ENCODE measurements at regions not wholly inside any gene's neighbourhood (a gene's known extent, or its start where the extent isn't known, plus 50 kb on each side); places are given as distances from the start of the nearest gene placed in this dataset.

DNA sequence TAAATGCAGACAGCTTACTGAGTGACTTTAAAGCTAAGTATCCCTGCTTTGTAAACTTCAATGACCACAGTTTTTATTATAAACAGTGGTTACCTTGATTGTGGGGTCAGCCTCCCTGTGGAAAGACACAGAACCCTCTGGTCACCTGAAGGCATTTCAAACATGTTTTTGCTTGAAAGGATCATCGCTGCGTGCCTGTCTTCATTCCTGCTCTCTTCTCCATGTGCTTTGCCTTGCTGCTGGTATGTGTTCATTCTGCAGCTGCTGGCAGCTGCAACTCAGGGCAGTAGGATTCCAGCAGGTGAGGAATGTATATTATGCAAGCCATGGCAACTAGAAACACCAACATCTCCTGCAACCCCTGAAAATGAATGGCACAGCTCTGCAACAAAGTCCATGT, 81.0 kb upstream of the VAV3 start:
- Mint-ChIP-seq H3K27ac (no peak overlapping the region), H3K4me1 (peaks cover 29% of the 10 kb centered on the region), H3K9me3 (no peaks in the 10 kb centered on the region), H3K27me3 (ENCODE audit: insufficient read depth, low read depth, poor library complexity) (peaks cover 2% of the 10 kb centered on the region), H3K4me3 (no peak overlapping the region), H3K36me3 (ENCODE audit: low read depth) (no peaks in the 10 kb centered on the region)
- H3K36me3 ChIP-seq (ENCODE audit: insufficient read depth) = no peaks in the 10 kb centered on the region
- no peak overlapping the region for H2AFZ ChIP-seq
- no peak overlapping the region for H3K27ac ChIP-seq (ENCODE audit: low read depth)
- H4K20me1 ChIP-seq (replicated peaks; ENCODE audit: insufficient read depth) = no peaks in the 10 kb centered on the region
- no peak overlapping the region for H3K4me3 ChIP-seq
- ATAC-seq (no peak), DNase-seq (ENCODE audit: low spot score) (no peak)
- no peaks in the 10 kb centered on the region for H3F3A ChIP-seq (replicated peaks; ENCODE audit: low read depth)
- no peak overlapping the region for H3K4me2 ChIP-seq
- H3K79me2 ChIP-seq (replicated peaks; ENCODE audit: insufficient read depth) = no peaks in the 10 kb centered on the region
- H3K4me1 ChIP-seq (ENCODE audit: insufficient read depth) = peaks cover 13% of the 10 kb centered on the region
- H3K9me2 ChIP-seq (ENCODE audit: insufficient read depth) = no peaks in the 10 kb centered on the region; the same call in 1 of the 2 replicates
- no peaks in the 10 kb centered on the region for H3K27me3 ChIP-seq (ENCODE audit: insufficient read depth)
- no peak for TF ChIP-seq ZNF114 (CRISPR knock-in tag; IDR thresholded peaks at IDR 0.05)
- TF ChIP-seq CREB1 (CRISPR knock-in tag; IDR thresholded peaks at IDR 0.05; ENCODE audit: low read depth) = no peak
- TF ChIP-seq, protein P1, sequence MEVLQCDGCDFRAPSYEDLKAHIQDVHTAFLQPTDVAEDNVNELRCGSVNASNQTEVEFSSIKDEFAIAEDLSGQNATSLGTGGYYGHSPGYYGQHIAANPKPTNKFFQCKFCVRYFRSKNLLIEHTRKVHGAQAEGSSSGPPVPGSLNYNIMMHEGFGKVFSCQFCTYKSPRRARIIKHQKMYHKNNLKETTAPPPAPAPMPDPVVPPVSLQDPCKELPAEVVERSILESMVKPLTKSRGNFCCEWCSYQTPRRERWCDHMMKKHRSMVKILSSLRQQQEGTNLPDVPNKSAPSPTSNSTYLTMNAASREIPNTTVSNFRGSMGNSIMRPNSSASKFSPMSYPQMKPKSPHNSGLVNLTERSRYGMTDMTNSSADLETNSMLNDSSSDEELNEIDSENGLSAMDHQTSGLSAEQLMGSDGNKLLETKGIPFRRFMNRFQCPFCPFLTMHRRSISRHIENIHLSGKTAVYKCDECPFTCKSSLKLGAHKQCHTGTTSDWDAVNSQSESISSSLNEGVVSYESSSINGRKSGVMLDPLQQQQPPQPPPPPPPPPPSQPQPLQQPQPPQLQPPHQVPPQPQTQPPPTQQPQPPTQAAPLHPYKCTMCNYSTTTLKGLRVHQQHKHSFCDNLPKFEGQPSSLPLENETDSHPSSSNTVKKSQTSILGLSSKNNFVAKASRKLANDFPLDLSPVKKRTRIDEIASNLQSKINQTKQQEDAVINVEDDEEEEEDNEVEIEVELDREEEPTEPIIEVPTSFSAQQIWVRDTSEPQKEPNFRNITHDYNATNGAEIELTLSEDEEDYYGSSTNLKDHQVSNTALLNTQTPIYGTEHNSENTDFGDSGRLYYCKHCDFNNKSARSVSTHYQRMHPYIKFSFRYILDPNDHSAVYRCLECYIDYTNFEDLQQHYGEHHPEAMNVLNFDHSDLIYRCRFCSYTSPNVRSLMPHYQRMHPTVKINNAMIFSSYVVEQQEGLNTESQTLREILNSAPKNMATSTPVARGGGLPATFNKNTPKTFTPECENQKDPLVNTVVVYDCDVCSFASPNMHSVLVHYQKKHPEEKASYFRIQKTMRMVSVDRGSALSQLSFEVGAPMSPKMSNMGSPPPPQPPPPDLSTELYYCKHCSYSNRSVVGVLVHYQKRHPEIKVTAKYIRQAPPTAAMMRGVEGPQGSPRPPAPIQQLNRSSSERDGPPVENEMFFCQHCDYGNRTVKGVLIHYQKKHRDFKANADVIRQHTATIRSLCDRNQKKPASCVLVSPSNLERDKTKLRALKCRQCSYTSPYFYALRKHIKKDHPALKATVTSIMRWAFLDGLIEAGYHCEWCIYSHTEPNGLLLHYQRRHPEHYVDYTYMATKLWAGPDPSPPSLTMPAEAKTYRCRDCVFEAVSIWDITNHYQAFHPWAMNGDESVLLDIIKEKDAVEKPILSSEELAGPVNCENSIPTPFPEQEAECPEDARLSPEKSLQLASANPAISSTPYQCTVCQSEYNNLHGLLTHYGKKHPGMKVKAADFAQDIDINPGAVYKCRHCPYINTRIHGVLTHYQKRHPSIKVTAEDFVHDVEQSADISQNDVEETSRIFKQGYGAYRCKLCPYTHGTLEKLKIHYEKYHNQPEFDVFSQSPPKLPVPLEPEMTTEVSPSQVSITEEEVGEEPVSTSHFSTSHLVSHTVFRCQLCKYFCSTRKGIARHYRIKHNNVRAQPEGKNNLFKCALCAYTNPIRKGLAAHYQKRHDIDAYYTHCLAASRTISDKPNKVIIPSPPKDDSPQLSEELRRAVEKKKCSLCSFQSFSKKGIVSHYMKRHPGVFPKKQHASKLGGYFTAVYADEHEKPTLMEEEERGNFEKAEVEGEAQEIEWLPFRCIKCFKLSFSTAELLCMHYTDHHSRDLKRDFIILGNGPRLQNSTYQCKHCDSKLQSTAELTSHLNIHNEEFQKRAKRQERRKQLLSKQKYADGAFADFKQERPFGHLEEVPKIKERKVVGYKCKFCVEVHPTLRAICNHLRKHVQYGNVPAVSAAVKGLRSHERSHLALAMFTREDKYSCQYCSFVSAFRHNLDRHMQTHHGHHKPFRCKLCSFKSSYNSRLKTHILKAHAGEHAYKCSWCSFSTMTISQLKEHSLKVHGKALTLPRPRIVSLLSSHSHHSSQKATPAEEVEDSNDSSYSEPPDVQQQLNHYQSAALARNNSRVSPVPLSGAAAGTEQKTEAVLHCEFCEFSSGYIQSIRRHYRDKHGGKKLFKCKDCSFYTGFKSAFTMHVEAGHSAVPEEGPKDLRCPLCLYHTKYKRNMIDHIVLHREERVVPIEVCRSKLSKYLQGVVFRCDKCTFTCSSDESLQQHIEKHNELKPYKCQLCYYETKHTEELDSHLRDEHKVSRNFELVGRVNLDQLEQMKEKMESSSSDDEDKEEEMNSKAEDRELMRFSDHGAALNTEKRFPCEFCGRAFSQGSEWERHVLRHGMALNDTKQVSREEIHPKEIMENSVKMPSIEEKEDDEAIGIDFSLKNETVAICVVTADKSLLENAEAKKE (CRISPR knock-in tag; IDR thresholded peaks at IDR 0.05) = no peak

DNA sequence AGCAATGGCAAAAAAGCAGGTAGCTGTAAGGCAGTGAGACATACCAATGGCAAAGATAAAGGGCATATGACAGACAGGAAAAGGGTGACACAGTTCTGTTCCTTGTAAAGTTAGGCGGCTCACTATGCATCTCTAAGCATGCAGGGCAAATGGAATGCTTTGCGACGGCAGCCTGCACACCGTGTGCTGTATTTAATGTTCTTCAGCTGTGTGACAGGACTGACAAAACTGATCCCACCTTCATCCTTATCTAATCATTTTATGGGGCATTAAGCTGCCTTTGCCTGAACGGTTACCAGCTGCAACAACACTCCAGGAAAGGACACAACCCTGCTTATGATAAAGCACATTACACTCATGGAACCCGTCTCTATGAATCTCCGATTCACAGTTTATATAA, 80.5 kb upstream of the VAV3 start:
- Mint-ChIP-seq H3K27me3 (ENCODE audit: insufficient read depth, low read depth, poor library complexity) (peaks cover 2% of the 10 kb centered on the region), H3K36me3 (ENCODE audit: low read depth) (no peaks in the 10 kb centered on the region), H3K9me3 (no peaks in the 10 kb centered on the region), H3K4me3 (no peak overlapping the region), H3K4me1 (peaks cover 23% of the 10 kb centered on the region), H3K27ac (no peak overlapping the region)
- DNase-seq (ENCODE audit: low spot score) (no peak), ATAC-seq (no peak)
- Histone ChIP-seq H3K79me2 (replicated peaks; ENCODE audit: insufficient read depth) (no peaks in the 10 kb centered on the region), H3K9me2 (ENCODE audit: insufficient read depth) (no peaks in the 10 kb centered on the region; the same call in 1 of the 2 replicates), H3K36me3 (ENCODE audit: insufficient read depth) (no peaks in the 10 kb centered on the region), H3K4me3 (no peak overlapping the region), H3K27me3 (ENCODE audit: insufficient read depth) (no peaks in the 10 kb centered on the region), H3F3A (replicated peaks; ENCODE audit: low read depth) (no peaks in the 10 kb centered on the region), H3K27ac (ENCODE audit: low read depth) (no peak overlapping the region), H3K4me2 (no peak overlapping the region), H2AFZ (no peak overlapping the region), H3K4me1 (ENCODE audit: insufficient read depth) (peaks cover 7% of the 10 kb centered on the region), H4K20me1 (replicated peaks; ENCODE audit: insufficient read depth) (no peaks in the 10 kb centered on the region)
- TF ChIP-seq, protein P2, sequence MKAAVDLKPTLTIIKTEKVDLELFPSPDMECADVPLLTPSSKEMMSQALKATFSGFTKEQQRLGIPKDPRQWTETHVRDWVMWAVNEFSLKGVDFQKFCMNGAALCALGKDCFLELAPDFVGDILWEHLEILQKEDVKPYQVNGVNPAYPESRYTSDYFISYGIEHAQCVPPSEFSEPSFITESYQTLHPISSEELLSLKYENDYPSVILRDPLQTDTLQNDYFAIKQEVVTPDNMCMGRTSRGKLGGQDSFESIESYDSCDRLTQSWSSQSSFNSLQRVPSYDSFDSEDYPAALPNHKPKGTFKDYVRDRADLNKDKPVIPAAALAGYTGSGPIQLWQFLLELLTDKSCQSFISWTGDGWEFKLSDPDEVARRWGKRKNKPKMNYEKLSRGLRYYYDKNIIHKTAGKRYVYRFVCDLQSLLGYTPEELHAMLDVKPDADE (IDR thresholded peaks at IDR 0.05) = no peak

Data from GM23338 (cell line).